GM12878 (cell line): ENCODE measurements at regions not wholly inside any gene's neighbourhood (a gene's known extent, or its start where the extent isn't known, plus 50 kb on each side); places are given as distances from the start of the nearest gene placed in this dataset.

ENCODE experiments used
- ATAC-seq: fragments of 200-7000 bp; cut with Tn5 transposase; 3 replicates; pipeline ENCODE4 v1.9.1; 2020; ENCODE audit warnings: mild to moderate bottlenecking, moderate library complexity
- BruUV-seq: library from RNA; stranded (reverse); fragments of 400-500 nt; replicated peaks from 2 replicates; lab custom pipeline; 2021; lab: Mats Ljungman, UMichigan
- CTCF ChIA-PET: fragments of 300-600 bp; sonication (Branson Sonifier 250); formaldehyde crosslinking; extraction: SDS; loops from one replicate; lab custom pipeline; 2021; ENCODE audit warnings: inconsistent platforms; lab: Yijun Ruan, JAX
- POLR2A ChIA-PET: fragments of 350-600 bp; formaldehyde crosslinking; extraction: SDS; loops from one replicate; lab custom pipeline; 2021; ENCODE audit warnings: inconsistent platforms; lab: Charles Lee
- RAD21 ChIA-PET: fragments of 300-600 bp; sonication (Branson Sonifier 250); formaldehyde crosslinking; loops from one replicate; lab custom pipeline; 2023; ENCODE audit warnings: antibody characterized with exemption; ENCODE audit not compliant: unreplicated experiment; lab: Charles Lee
- SMC1A ChIA-PET: fragments of 300-600 bp; sonication (Branson Sonifier 250); formaldehyde crosslinking; loops from one replicate; lab custom pipeline; 2023; ENCODE audit not compliant: unreplicated experiment, uncharacterized antibody; lab: Charles Lee
- DNase-seq: peaks from one replicate; pipeline ENCODE4 v3.0.0-alpha.2; 2011; ENCODE audit warnings: low read depth, low spot score
- FAIRE-seq: peaks from 3 replicates; lab custom pipeline; 2011; peaks lifted over from hg19 to GRCh38; lab: Jason Lieb, UNC
- H2AFZ ChIP-seq: 2 replicates; pipeline ENCODE4 v1.6.0; 2011; ENCODE audit warnings: low read depth, low read length, control low read depth; ENCODE audit not compliant: control insufficient read depth
- H3K27ac ChIP-seq: 2 replicates; pipeline ENCODE4 v1.5.1; 2011; ENCODE audit warnings: control low read depth; ENCODE audit not compliant: control insufficient read depth, insufficient read depth
- H3K27me3 ChIP-seq, 2 experiments: replicated peaks in 1 of 2; 2 replicates each; pipeline versions ENCODE4 v1.6.0 to v1.6.1; 2011; ENCODE audit warnings: low read length in 1 of 2; ENCODE audit not compliant: control insufficient read depth in 2 of 2, insufficient read depth in 2 of 2
- H3K36me3 ChIP-seq, 2 experiments: 2 replicates each; pipeline ENCODE4 v1.5.1; 2011; ENCODE audit warnings: low read length in 1 of 2; ENCODE audit not compliant: control insufficient read depth in 2 of 2, insufficient read depth in 2 of 2
- H3K4me1 ChIP-seq: 2 replicates; pipeline ENCODE4 v1.6.1; 2011; ENCODE audit warnings: mild to moderate bottlenecking, low read length, moderate library complexity, mixed read lengths; ENCODE audit not compliant: control insufficient read depth, insufficient read depth
- H3K4me2 ChIP-seq: 2 replicates; pipeline ENCODE4 v1.6.0; 2011; ENCODE audit warnings: control low read depth; ENCODE audit not compliant: control insufficient read depth, insufficient read depth
- H3K4me3 ChIP-seq: fragments of 200-600 bp; sonication (generic); 2 replicates; pipeline ENCODE4 v1.5.1; 2016
- H3K79me2 ChIP-seq: 2 replicates; pipeline ENCODE4 v1.6.0; 2011; ENCODE audit warnings: low read length; ENCODE audit not compliant: control insufficient read depth, insufficient read depth
- H3K9ac ChIP-seq: 2 replicates; pipeline ENCODE4 v1.8.0; 2011; ENCODE audit warnings: low read length, control low read depth, mixed read lengths; ENCODE audit not compliant: control insufficient read depth, insufficient read depth
- H3K9me3 ChIP-seq: replicated peaks from 3 replicates; pipeline ENCODE4 v1.5.1; 2011; ENCODE audit warnings: mild to moderate bottlenecking, low read length; ENCODE audit not compliant: control insufficient read depth, insufficient read depth
- H4K20me1 ChIP-seq: 2 replicates; pipeline ENCODE4 v1.6.0; 2011; ENCODE audit not compliant: control insufficient read depth, insufficient read depth
- CBFB ChIP-seq: IDR thresholded peaks from 2 replicates; pipeline ENCODE4 v1.6.1; 2016; ENCODE audit warnings: antibody characterized with exemption, low read depth
- KAT2A ChIP-seq: conservative IDR thresholded peaks from 2 replicates; pipeline ENCODE4 v1.6.1; 2011; ENCODE audit warnings: low read depth, low read length; ENCODE audit not compliant: control insufficient read depth
- NR2C2 ChIP-seq: IDR thresholded peaks from 2 replicates; pipeline ENCODE4 v1.6.1; 2011; ENCODE audit warnings: borderline replicate concordance, low read depth; ENCODE audit not compliant: control insufficient read depth, insufficient read length
- ZBTB4 ChIP-seq: fragments of 450-650 bp; formaldehyde crosslinking; IDR thresholded peaks from 2 replicates; pipeline ENCODE4 v1.4.0; 2022; ENCODE audit warnings: mild to moderate bottlenecking, moderate library complexity
- ZNF622 ChIP-seq: fragments of 450-650 bp; IDR thresholded peaks from 2 replicates; pipeline ENCODE4 v1.6.1; 2017; ENCODE audit warnings: mild to moderate bottlenecking, inconsistent platforms
- WGBS: methylation state at CpG from one replicate; pipeline ENCODE4 v1.1.6; 2016; ENCODE audit warnings: low lambda C conversion rate; ENCODE audit not compliant: insufficient replicate concordance, insufficient coverage; ENCODE audit errors: missing lambda C conversion rate; 5-methylcytosine and 5-hydroxymethylcytosine counted together
- in situ Hi-C: fragments of 300-500 bp; cut with MboI; formaldehyde crosslinking; loops from 9 replicates; pipeline ENCODE4 v1.14.3; 2018; ENCODE audit warnings: mixed read lengths
- intact Hi-C: fragments of 100-400 bp; cut with micrococcal nuclease; formaldehyde crosslinking; loops from one replicate; pipeline ENCODE4 v1.14.2; 2022; ENCODE audit not compliant: unreplicated experiment

GRCh38 chr20:18971574-18971973, 158.0 kb downstream of the SCP2D1 start:
- no TSS peak for BruUV-seq
- in situ Hi-C loops, result no loop called here
- 50% methylated on average over 2 of the region's 2 CpGs for WGBS
- DNase-seq (no peak), ATAC-seq (no peak), FAIRE-seq (no peak)
- H3K9me3 ChIP-seq, result no peaks in the 10 kb centered on the region
- H3K4me2 ChIP-seq, result no peak overlapping the region
- H3K27me3 ChIP-seq, result no peaks in the 10 kb centered on the region
- no peak for TF ChIP-seq NR2C2
- no peaks in the 10 kb centered on the region for H3K4me1 ChIP-seq
- H3K79me2 ChIP-seq, result no peaks in the 10 kb centered on the region
- no peak overlapping the region for H3K9ac ChIP-seq
- intact Hi-C loops, result no loop called here
- ChIA-PET CTCF (no interaction called here), POLR2A (no interaction called here), SMC1A (no interaction called here), RAD21 (no interaction called here)
- no peaks in the 10 kb centered on the region for H3K36me3 ChIP-seq
- H3K27ac ChIP-seq, result no peak overlapping the region
- no peak overlapping the region for H3K4me3 ChIP-seq
- H4K20me1 ChIP-seq, result no peaks in the 10 kb centered on the region
- no peak overlapping the region for H2AFZ ChIP-seq

GRCh38 chr20:18972251-18972876, 158.8 kb downstream of the SCP2D1 start:
- Histone ChIP-seq H2AFZ (no peak overlapping the region), H3K4me1 (no peaks in the 10 kb centered on the region), H3K4me3 (no peak overlapping the region), H3K79me2 (no peaks in the 10 kb centered on the region), H3K9me3 (no peaks in the 10 kb centered on the region), H3K27me3 (no peaks in the 10 kb centered on the region)
- POLR2A ChIA-PET, result no interaction called here
- intact Hi-C loops, result no loop called here
- no peak for ATAC-seq
- no peak for TF ChIP-seq KAT2A
- TF ChIP-seq CBFB, result no peak
- TF ChIP-seq ZNF622, result no peak
- no peak for TF ChIP-seq ZBTB4 (CRISPR knock-in tag)
- TF ChIP-seq, all 136 proteins: peak for 0
- no TSS peak for BruUV-seq
- no peak overlapping the region for H3K27ac ChIP-seq
- no peaks in the 10 kb centered on the region for H4K20me1 ChIP-seq
- in situ Hi-C loops, result no loop called here
- H3K36me3 ChIP-seq, result no peaks in the 10 kb centered on the region
- ChIA-PET CTCF (no interaction called here), RAD21 (no interaction called here), SMC1A (no interaction called here)
- no peak overlapping the region for H3K4me2 ChIP-seq
- DNase-seq (no peak), FAIRE-seq (no peak)
- WGBS, result 47% methylated on average over 3 of the region's 3 CpGs
- no peak overlapping the region for H3K9ac ChIP-seq
